OCI-LY3 (cell line): ENCODE measurements at regions not wholly inside any gene's neighbourhood (a gene's known extent, or its start where the extent isn't known, plus 50 kb on each side); places are given as distances from the start of the nearest gene placed in this dataset.

ENCODE experiments used
- H2AFZ ChIP-seq: fragments of 200-600, 300-600 bp; shearing (Covaris generic); 2 replicates; pipeline ENCODE4 v1.6.0; 2014; ENCODE audit warnings: antibody characterized with exemption, low read depth, low read length
- H3K27ac ChIP-seq: fragments of 200-600, 300-600 bp; sonication (generic); 2 replicates; pipeline ENCODE4 v1.5.1; 2014; ENCODE audit warnings: mild to moderate bottlenecking, low read length, moderate library complexity, mixed read lengths
- H3K27me3 ChIP-seq: fragments of 200-600, 300-600 bp; sonication (generic); 2 replicates; pipeline ENCODE4 v1.6.1; 2014; ENCODE audit warnings: low read depth, low read length, mixed read lengths
- H3K36me3 ChIP-seq: fragments of 200-600, 300-600 bp; sonication (generic); replicated peaks from 2 replicates; pipeline ENCODE3; 2014; ENCODE audit warnings: low read depth, low read length, mixed read lengths
- H3K4me1 ChIP-seq: fragments of 300-600, 200-600 bp; sonication (generic); 2 replicates; pipeline ENCODE4 v1.6.1; 2014; ENCODE audit warnings: low read length, mixed read lengths
- H3K4me2 ChIP-seq: fragments of 200-600, 300-600 bp; sonication (generic); 2 replicates; pipeline ENCODE4 v1.6.1; 2014; ENCODE audit warnings: low read length, mixed read lengths
- H3K4me3 ChIP-seq: fragments of 300-600, 200-600 bp; sonication (generic); 2 replicates; pipeline ENCODE4 v1.5.1; 2014; ENCODE audit warnings: antibody characterized with exemption, mild to moderate bottlenecking, low read length, moderate library complexity
- H3K79me2 ChIP-seq: fragments of 300-600, 200-600 bp; shearing (Covaris generic); 2 replicates; pipeline ENCODE4 v1.6.1; 2014; ENCODE audit warnings: mild to moderate bottlenecking, low read length, mixed read lengths
- H3K9ac ChIP-seq: fragments of 300-600, 200-600 bp; shearing (Covaris generic); 2 replicates; pipeline ENCODE4 v1.6.0; 2014; ENCODE audit warnings: mild to moderate bottlenecking, low read length, moderate library complexity
- H3K9me3 ChIP-seq: fragments of 200-600, 300-600 bp; shearing (Covaris generic); 2 replicates; pipeline ENCODE4 v1.6.1; 2014; ENCODE audit warnings: low read length, mixed read lengths; ENCODE audit not compliant: insufficient read depth
- H4K20me1 ChIP-seq: fragments of 200-600, 300-600 bp; sonication (generic); 2 replicates; pipeline ENCODE4 v1.6.1; 2016; ENCODE audit warnings: low read length, mixed read lengths; ENCODE audit not compliant: insufficient read depth
- CTCF ChIP-seq: fragments of 200-600, 300-600 bp; sonication (generic); IDR thresholded peaks from 2 replicates; pipeline ENCODE4 v1.5.1; 2014; ENCODE audit warnings: antibody characterized with exemption, low read length, low read depth
- EZH2phosphoT487 ChIP-seq: fragments of 200-600 bp; shearing (Covaris generic); IDR thresholded peaks from 2 replicates; pipeline ENCODE4 v1.6.1; 2018; ENCODE audit warnings: antibody characterized with exemption, mixed run types, low read depth

- Histone ChIP-seq H3K27me3 (no peaks in the 10 kb centered on the region), H2AFZ (no peak overlapping the region), H3K9ac (no peak overlapping the region), H3K27ac (no peak overlapping the region), H3K79me2 (no peaks in the 10 kb centered on the region), H4K20me1 (no peaks in the 10 kb centered on the region), H3K36me3 (no peaks in the 10 kb centered on the region), H3K4me1 (peaks cover 13% of the 10 kb centered on the region; the same call in 1 of the 2 replicates), H3K4me2 (no peak overlapping the region), H3K4me3 (no peak overlapping the region), H3K9me3 (no peaks in the 10 kb centered on the region)
- TF ChIP-seq EZH2phosphoT487 (no peak), CTCF (no peak)
Observed at GRCh38 chr12:131347732-131348131, 363.2 kb upstream of the SFSWAP start.

- H4K20me1 ChIP-seq = no peaks in the 10 kb centered on the region
- peaks cover 13% of the 10 kb centered on the region; the same call in 1 of the 2 replicates for H3K4me1 ChIP-seq
- H3K4me3 ChIP-seq = no peak overlapping the region
- no peaks in the 10 kb centered on the region for H3K79me2 ChIP-seq
- H2AFZ ChIP-seq = no peak overlapping the region
- no peaks in the 10 kb centered on the region for H3K36me3 ChIP-seq
- TF ChIP-seq CTCF = no peak
- TF ChIP-seq EZH2phosphoT487 = no peak
- H3K4me2 ChIP-seq = no peak overlapping the region
- H3K27me3 ChIP-seq = no peaks in the 10 kb centered on the region
- no peak overlapping the region for H3K9ac ChIP-seq
- no peak overlapping the region for H3K27ac ChIP-seq
- no peaks in the 10 kb centered on the region for H3K9me3 ChIP-seq
Observed at GRCh38 chr12:131348231-131348630, 362.7 kb upstream of the SFSWAP start.

- Histone ChIP-seq H3K36me3 (no peaks in the 10 kb centered on the region), H3K27me3 (no peaks in the 10 kb centered on the region), H3K27ac (no peak overlapping the region), H3K4me2 (no peak overlapping the region), H3K4me3 (no peak overlapping the region), H3K79me2 (no peaks in the 10 kb centered on the region), H3K9me3 (no peaks in the 10 kb centered on the region), H4K20me1 (no peaks in the 10 kb centered on the region), H3K4me1 (peaks cover 15% of the 10 kb centered on the region; the same call in 1 of the 2 replicates), H2AFZ (no peak overlapping the region), H3K9ac (no peak overlapping the region)
- no peak for TF ChIP-seq EZH2phosphoT487
- no peak for TF ChIP-seq CTCF
Observed at GRCh38 chr12:131348646-131349045, 362.2 kb upstream of the SFSWAP start.

GRCh38 chr12:131349397-131350127 lies 361.3 kb upstream of the SFSWAP start:
- H3K4me1 ChIP-seq = peaks cover 17% of the 10 kb centered on the region; the same call in 1 of the 2 replicates
- no peak overlapping the region for H3K27ac ChIP-seq
- no peaks in the 10 kb centered on the region for H3K36me3 ChIP-seq
- no peak for TF ChIP-seq CTCF
- no peaks in the 10 kb centered on the region for H3K79me2 ChIP-seq
- no peak overlapping the region for H3K4me2 ChIP-seq
- no peaks in the 10 kb centered on the region for H4K20me1 ChIP-seq
- no peaks in the 10 kb centered on the region for H3K9me3 ChIP-seq
- no peak overlapping the region for H3K4me3 ChIP-seq
- H3K9ac ChIP-seq = no peak overlapping the region
- no peak overlapping the region for H2AFZ ChIP-seq
- H3K27me3 ChIP-seq = no peaks in the 10 kb centered on the region
